Endometrium (tissue), 2 donors: ENCODE measurements at regions not wholly inside any gene's neighbourhood (a gene's known extent, or its start where the extent isn't known, plus 50 kb on each side); places are given as distances from the start of the nearest gene placed in this dataset.
"Not testable (repeated sequence)": the region's sequence is repeated elsewhere in the genome, so short reads cannot be mapped to it uniquely, and the experiment has no call there.

ENCODE experiments used
- FAIRE-seq: peaks from 2 replicates; lab custom pipeline; 2012; peaks lifted over from hg19 to GRCh38; lab: Jason Lieb, UNC
- donor health status: control.
- donor health status: control.

GRCh38 chr11:23484146-23484545, 623.9 kb upstream of the CCDC179 start:
- not testable (repeated sequence) for FAIRE-seq

GRCh38 chr11:23484618-23485017, 624.3 kb upstream of the CCDC179 start:
- FAIRE-seq: not testable (repeated sequence)

- FAIRE-seq: no peak
Measured at GRCh38 chr11:23490557-23491235, 630.4 kb upstream of the CCDC179 start.

GRCh38 chr11:23494981-23495380, 634.7 kb upstream of the CCDC179 start:
- FAIRE-seq: no peak

GRCh38 chr11:23496340-23496739, 636.1 kb upstream of the CCDC179 start:
- no peak for FAIRE-seq

GRCh38 chr11:23497040-23497439, 636.8 kb upstream of the CCDC179 start:
- no peak for FAIRE-seq

- FAIRE-seq: no peak
Measured at GRCh38 chr11:23502389-23502788, 642.1 kb upstream of the CCDC179 start.

GRCh38 chr11:23502826-23503225, 642.6 kb upstream of the CCDC179 start:
- FAIRE-seq: no peak

- no peak for FAIRE-seq
Measured at GRCh38 chr11:23509023-23509422, 648.7 kb upstream of the CCDC179 start.

GRCh38 chr11:23509821-23510220, 649.5 kb upstream of the CCDC179 start:
- no peak for FAIRE-seq

- FAIRE-seq: no peak
Measured at GRCh38 chr11:23519194-23519593, 658.9 kb upstream of the CCDC179 start.

- FAIRE-seq: no peak
Measured at GRCh38 chr11:23520226-23520960, 660.1 kb upstream of the CCDC179 start.

GRCh38 chr11:23536907-23537306, 676.6 kb upstream of the CCDC179 start:
- no peak for FAIRE-seq

GRCh38 chr11:23539556-23539955, 679.3 kb upstream of the CCDC179 start:
- no peak for FAIRE-seq

GRCh38 chr11:23540101-23540561, 679.9 kb upstream of the CCDC179 start:
- FAIRE-seq: no peak

GRCh38 chr11:23542189-23542588, 681.9 kb upstream of the CCDC179 start:
- no peak for FAIRE-seq

- no peak for FAIRE-seq
Measured at GRCh38 chr11:23542816-23543215, 682.5 kb upstream of the CCDC179 start.

- FAIRE-seq: no peak
Measured at GRCh38 chr11:23543651-23544222, 683.5 kb upstream of the CCDC179 start.

GRCh38 chr11:23551706-23552105, 691.4 kb upstream of the CCDC179 start:
- FAIRE-seq: no peak

GRCh38 chr11:23554002-23554401, 693.7 kb upstream of the CCDC179 start:
- no peak for FAIRE-seq

GRCh38 chr11:23555085-23555484, 694.8 kb upstream of the CCDC179 start:
- no peak for FAIRE-seq

- no peak for FAIRE-seq
Measured at GRCh38 chr11:23556163-23556750, 696.0 kb upstream of the CCDC179 start.

GRCh38 chr11:23563591-23563990, 703.3 kb upstream of the CCDC179 start:
- FAIRE-seq: no peak
